ENCODE measurements at regions not wholly inside any gene's neighbourhood (a gene's known extent, or its start where the extent isn't known, plus 50 kb on each side); places are given as distances from the start of the nearest gene placed in this dataset.

DNA sequence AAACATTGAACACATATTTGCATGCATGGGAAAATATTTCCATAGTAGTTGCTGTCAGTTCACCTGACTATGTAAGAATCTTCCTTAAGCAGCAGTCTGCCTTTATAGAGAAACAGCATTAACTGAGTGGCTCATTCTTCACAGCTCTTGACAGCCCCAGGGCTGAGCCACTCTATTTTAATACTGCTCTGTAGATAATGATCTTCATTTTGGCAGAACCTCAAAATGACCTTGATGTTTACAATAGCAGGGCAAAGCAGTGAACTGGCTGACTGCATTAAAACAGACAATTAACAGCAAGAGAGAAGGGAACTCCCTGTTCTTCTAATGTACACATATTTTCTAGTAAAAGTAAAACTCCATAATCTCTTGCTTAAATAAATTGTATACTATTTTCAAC, 580.6 kb upstream of the SOX11 start:
- DNase-seq, result no peak

DNA sequence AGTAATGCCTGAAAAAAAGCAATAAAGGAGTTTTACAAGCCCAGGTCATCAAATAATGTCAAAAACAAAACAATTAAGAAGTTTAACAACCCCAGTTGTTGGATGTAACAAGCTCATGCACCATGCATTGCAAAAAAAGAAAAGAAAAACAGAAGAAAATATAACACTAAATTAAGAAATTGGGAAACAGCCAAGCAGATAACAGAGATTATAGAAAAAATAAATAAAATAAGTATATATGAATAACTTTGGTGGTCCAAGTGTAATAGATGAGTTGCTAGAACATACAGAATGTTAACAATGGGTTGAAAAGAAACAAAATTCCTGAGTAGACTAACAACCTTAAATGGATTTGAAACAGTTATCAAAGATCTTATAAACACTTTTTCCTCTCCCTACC, 573.1 kb upstream of the SOX11 start:
- no peak for DNase-seq

DNA sequence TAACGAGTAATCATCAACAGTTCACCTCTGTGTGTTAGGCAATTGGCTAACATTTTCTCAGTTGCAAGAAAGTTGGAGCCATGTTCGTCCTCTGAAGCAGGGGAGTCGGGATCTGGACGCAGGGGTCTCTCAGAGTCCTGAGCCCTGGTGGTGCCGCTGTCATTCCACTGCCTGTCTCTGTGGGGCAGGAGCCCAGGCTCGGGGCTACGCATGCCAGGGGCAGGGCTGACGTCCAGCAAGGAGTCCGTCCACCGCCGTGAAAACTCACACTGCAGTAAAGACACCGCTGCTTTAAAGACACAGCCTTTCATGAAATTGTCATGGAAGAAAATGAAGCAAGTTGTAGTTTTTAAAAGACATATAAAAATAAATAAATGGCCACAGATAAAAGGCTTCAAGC, 571.1 kb upstream of the SOX11 start:
- DNase-seq, result no peak

DNA sequence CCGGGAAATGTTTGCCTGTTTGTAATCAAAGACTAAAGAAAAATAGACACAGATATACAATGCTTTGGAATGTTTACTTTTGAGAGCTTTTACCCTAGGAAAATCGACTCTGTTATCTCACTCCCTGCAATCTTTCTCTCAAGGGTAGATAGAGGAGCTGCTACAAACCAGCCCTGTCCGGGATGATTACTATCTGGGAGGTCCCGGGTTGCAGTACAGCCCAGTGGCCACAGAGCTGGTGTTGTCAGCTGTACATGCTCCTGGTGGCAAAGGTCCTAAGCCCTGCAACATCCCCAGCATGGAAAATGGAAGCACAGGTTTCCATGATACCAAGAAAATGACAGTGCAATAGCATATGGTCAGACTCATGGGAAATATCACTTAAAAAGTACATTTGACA, 570.5 kb upstream of the SOX11 start:
- DNase-seq, result no peak

DNA sequence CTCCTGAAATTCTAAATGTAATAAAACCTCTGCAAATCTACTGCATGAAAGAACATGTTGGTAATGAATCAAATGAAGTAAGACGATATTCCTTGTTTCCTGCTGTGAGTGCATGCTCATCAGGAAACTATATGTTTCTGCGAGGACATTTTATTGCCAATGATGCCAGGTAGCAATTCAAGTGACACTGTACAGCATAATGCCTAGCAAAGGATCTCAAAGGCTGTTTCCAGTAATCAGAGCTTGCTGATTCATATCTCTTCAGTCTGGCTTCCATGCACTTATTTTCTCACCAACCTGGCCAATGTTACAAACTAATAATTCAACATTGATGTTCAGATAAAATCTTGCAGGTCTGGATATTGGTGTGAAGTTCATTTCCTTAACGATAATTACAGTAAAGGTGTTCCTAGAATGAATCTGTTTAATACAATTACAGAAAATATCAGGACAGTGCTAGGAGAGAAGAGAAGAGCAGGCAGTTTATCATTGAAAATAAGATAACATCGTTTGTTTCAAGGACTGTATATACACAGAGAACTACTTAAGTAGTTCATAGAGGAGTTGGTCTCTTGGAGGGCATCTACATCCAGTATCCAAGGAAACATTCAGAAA, 568.5 kb upstream of the SOX11 start:
- DNase-seq, result no peak

DNA sequence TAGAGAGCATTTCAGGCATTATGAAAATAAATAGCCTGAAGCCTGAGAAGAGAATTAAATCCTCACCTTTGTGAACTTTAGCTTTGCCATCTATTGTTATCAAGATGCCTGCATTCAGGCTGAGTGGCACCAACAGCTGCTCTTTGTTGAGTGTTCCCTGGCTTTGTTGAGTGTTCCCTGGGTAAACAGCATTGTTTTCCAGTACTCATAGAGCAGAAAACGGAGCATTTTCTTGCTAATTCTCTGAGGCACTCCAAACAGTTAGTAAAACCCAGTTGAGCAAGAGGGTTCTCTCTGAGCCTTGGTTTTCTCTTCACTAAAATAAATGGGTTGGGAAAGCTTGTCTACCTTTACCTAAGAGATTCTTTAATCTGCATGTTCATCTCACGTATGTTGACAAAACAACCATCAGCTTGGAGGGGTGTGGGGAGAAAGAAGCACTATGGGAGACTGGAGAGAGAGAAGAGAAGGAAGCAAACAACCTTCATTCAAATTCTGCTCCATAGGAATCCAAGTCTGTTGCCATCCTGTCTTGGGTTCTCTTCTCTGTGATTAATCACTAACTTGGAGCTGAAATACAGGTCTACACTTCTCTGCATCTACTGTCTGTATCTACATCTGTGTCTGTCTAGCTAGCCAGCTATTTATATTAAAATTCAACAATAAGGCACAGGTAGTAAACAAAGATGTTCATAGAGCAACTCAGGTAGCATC, 567.0 kb upstream of the SOX11 start:
- no peak for DNase-seq

DNA sequence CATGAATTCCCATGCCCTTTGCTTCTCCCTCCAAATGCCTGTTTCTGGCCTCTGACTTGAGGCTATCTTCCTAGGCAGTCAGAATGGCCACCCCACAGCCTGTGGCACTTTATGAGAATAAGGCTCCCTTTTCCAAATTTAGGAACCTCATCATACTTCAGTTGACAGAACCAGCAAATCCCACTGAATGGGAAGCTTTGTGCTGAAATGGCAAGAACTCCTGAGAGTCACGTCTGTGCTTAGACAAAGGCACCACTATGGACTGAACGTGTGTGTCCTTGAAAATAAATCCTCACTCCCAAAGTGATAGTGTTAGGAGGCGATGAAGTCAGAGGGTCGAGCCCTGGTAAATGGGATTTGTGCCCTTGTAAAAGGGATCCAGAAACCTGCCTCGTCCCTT, 559.9 kb upstream of the SOX11 start:
- no peak for DNase-seq

DNA sequence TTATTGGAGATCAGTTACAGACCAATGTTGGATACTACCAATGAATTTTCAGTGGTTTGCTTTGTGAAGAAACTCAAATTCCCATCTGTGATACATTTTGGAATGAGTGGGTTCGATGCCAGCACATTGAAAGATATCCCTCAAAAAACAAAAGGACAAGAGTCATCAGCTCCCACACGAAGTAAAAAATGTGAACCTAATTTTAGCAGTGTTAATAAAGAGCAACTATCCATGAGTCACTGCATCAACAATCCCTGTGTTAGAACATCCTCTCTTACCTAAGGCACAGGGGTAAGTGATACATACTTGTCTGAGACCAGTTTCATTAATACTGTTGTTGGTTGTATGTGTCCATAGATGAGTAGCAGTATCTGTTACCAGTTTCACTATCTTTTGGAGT, 551.8 kb upstream of the SOX11 start:
- DNase-seq, result no peak

DNA sequence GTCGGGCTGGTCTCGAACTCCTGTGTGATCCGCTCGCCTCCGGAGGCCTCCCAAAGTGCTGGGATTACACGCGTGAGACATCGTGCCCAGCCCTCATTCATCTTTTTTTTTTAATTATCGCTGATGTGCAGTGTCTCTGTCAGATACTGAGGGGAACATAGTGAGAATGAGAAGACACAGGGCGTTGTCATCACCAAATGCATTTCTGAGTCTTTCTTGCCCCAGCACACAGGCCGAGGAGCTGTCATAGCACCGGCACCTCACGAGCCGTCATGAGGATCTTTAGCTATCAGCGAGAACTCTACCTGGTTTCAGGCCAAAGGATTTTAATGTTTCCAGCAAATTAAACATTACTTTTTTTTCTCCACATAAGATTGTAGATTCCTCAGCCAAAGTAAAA, 548.0 kb upstream of the SOX11 start:
- no peak for DNase-seq

DNA sequence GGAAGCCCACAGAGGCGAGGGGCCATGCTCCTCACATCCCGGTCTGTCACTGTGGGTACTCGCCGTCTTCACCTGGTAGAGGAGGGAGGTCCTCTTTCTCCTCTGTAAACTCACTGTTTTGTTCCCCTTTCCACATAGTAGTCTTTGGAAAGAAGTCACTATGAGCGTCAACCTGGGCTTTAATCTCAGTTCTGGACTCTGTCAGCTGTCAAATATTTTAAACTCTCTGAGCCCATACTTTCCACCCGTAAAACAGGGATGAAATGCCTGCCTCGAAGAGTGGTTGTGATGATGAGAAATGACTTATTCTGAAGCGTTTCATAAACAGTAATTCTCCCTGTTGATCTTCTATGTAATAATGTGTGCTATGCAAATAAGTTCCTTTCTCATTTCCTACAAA, 547.1 kb upstream of the SOX11 start:
- DNase-seq, result no peak

DNA sequence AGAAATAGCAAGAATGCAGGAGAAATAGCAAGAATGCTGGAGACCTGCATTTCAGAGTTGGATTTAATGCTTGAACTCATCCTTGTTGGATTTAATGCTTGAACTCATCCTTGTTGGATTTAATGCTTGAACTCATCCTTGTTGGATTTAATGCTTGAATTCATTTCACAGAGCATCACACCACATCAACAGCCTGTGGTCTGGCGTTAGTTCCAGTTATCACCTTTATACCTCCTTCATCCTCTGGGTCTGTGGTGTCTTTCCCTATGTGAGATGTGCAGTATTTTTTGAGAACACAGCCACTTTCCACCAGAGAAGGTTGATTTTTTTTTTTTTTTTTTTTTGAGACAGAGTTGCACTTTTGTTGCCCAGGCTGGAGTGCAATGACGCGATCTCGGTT, 546.4 kb upstream of the SOX11 start:
- DNase-seq, result no peak

DNA sequence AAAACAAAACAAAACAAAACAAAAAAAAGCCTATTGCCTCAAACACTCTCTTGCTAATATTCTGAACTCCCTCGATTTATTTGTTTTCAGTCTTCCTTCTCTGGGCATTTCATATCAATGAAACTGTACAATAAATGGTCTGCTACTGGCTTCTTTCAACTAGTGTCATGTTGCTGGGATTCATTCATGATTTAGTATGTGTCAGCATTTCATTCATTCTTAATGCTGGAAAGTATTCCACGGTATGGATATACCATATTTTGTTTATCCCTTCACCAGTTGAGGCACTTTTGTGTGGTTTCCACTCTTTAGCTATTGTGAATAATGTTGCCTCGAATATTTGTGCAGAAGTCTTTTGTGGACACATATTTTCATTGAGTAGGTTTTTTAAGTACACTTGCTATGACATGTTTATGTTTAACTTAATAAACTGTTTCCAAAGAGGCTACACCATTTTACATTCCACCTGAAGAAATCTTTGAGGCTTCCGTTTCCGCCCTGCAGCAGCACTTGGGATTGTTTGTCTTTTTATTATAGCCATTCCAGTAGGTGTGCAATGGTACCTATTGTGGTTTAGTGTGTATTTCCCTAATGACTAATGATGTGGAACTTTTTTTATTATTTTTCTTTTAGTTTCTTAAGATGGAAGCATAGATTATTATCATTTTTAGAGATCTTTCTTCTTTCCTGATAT, 543.6 kb upstream of the SOX11 start:
- no peak for DNase-seq

DNA sequence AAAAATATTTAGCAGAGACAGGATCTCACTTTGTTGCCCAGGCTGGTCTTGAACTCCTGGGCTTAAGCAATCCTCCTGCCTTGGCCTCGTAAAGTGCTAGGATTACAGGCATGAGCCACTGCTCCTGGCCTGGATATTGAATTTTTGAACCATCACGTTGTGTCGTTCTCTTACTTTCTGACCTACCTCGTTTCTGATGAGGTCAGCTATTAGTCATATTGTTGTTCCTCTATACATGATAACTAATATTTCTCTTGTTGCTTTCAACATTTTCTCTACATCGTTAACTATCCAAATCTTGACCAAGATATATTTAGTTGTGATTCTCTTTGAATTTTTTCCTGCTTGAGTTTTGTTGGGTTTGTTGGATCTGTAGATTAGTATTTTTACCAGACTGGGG, 541.3 kb upstream of the SOX11 start:
- DNase-seq, result no peak

DNA sequence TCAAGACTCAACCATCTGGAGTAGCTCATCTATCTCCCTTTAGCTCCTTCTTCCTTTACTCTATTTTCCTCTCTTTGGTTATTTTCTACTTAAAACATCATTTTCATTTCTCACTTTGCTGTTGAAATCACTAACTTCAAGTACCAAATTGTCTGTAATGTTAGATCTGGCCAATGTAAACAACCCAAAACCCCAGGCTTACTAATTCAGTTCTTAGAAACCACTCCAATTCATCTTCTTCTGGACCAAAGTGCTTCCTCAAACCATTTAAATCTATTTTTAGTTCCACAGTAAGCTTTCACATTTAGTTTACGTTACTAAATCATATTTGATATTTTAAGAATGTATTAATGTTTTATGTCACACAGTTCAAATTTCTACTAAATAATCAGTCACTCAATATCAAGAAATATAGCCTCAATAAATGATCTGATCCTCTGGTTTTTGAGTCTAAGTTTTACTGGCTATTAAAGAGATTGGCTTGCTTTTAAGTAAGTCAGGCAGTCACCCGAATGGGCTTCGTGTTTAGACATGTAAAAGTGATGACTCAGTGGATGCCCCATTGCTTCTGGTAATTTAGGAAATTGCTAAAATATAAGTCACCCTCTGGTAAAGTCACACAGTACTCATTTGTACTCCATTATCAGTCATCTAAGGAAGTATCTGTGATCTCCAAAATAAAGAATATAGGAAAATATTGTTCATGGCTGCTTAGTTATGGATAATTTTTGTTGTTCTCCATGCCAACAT, 527.2 kb upstream of the SOX11 start:
- DNase-seq, result no peak

DNA sequence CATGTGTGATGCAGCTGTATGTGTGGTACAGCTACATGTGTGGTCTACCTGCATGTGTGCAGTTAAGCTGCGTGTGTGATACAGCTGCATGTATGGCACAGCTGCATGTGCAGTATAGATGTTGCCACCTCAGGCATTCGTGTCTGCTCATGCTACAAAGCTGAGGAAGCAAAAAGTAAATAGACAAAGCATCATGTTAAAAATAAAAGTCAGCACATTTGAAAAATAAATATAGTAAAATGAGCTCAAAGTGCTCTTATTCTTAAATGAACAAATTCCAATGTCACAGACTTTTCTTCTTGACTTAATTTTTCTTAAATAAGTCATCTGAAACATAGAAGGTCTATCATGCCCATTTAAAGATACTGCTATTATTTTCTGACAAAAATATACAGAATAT, 519.3 kb upstream of the SOX11 start:
- no peak for DNase-seq

DNA sequence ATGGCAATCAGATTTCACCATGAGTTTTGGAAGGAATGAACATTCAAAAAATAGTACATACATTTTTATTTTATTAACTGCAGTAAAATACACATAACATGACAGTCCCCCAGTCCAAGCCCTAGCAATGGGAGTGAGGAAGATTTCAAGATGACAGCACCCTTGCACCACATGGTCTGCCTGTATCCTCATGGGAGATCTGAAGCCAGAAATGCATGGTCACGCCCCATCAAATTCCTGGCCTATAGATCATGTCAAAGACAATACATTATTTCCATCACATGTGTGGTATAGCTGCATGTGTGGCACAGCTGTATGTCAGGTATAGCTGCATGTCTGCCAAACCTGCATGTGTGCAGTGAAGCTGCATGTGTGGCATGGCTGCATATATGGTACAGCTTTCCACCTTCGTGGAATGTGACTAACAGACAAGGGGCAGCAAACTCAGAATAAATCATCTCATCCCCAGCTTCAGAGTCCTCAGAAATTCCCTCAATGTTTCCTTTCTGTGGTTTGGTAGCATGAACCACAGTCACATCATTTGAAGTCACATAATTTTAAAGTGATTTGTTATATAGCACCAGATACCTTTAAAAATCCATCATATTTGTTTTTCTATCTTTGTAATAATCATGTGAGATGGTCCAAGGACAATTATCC, 518.2 kb upstream of the SOX11 start:
- DNase-seq, result no peak

DNA sequence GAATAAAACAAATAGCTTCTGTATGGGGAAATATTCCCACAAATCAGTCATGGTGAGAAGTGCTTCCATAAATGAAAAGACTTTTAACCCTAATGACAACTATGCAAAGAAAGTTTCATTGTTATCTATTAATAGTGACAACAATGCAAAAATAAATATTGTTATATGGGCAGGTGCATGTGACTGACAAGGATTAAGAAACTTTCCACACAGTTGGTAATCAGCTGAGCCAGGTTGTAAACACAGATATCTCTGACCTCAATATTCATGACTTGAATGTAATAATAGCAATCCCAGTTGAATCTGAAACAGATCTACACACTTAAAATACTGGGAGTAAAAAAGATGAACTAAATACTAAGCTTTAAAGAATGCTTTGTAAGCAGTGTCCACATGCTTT, 517.0 kb upstream of the SOX11 start:
- DNase-seq, result no peak

DNA sequence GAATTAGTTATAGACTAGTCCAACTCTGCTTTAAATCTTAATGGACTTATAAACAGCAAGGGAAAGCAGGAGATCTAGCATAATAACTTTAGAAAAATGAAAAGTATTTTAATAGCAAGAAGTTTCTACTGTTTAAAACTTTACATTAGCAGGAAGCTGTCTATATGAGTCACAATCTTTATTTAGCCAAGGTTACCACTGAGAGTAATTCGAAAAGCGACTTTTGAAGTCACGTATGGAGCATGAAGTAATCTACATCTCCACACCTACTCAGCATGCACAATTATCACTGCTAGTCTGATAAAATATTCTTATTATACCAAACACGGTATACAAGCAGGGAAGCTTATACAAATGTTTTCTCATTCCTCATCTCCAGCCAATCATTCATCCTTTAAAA, 515.4 kb upstream of the SOX11 start:
- no peak for DNase-seq

DNA sequence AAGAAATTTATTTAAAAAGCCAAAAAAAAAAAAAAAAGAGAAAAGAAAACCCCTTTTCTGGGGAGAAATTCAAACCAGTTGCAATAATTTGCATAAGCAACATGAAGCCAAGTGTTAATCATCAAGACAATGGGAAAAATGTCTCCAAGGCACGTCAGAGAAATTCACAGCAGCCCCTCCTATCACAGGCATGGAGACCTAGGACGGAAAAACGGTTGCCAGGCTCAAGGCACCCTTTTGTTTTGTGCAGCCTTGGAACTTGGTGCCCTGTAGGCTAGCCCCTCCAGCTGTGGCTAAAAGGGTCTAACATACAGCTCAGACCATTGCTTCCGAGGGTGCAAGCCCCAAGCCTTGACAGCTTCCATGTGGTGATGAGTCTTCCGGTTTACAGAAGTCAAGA, 509.2 kb upstream of the SOX11 start:
- no peak for DNase-seq

DNA sequence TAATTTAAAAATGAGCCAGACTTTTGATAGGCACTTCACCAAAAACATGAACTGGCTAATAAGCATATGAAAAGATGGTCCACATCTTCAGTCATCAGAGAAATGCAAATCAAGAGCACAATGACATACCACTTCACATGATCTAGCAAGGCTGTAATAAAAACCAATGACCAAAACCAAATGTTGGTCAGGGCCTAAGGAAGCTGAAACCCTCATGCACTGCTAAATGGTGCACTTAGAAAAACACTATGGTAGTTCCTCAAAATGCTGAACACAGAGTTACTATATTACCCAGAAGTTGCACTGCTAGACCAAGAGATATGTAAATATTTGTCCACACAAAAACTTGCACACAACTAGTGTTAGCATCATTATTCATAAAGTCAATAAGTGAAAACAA, 504.9 kb upstream of the SOX11 start:
- DNase-seq, result no peak

DNA sequence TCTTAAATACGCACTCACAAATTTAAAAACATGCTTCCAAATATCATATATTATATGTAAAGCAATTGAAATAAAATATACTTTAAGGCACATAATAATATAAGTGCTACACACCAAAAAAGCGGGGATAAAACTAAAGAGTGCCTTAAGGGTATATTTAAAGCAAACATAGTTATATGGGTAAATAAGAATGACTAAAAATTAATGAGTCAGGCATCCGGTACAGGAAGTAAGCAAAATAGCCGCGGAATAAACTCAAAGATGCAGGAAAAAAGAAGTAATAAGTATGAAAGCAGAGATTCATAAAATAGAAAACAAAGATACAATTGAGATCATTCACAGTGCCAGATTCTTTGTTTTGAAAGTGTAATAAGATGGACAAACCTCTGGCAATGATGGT, 503.5 kb upstream of the SOX11 start:
- DNase-seq, result no peak

DNA sequence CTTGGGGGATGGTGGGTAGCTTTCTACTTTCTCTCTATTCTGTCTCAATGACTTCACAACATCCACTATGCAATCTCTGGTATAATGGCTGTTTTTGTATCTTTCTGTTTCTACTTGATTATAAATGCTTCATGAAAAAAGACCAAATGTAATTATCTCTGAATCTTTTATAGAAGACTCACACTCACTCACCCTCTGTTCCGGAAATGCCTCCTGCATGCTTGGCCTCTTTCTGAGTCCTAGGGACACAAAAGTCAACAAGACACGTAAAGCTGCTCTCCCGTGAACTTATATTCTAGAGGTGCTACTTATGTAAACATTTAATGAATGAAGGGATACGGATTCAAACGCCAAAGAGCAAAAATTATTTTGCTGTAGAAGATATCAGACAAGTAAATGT, 502.2 kb upstream of the SOX11 start:
- no peak for DNase-seq

DNA sequence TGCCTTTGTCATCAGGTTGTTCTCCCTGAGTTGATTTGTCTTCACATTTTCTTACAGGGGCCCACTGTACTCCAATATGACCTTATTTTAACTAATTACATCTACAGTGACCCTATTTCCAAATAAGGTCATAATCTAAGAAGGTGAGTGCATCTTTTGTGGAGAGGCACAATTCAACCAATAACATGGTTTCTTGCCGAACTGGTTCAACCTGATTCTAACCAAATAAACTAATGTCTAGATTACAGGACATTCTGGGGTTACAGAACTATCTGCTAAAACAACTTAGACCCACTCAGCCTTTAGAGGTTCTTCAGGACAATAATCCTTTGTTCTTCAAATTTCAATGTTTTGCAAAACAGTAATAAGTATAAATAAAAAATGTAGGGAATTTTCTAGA, 496.5 kb upstream of the SOX11 start:
- DNase-seq, result no peak
